Aorta (tissue), 5 donors: ENCODE measurements at regions not wholly inside any gene's neighbourhood (a gene's known extent, or its start where the extent isn't known, plus 50 kb on each side); places are given as distances from the start of the nearest gene placed in this dataset.

ENCODE experiments used
- ATAC-seq: fragments of 200-7000 bp; cut with Tn5 transposase; one replicate; pipeline ENCODE4 v1.9.1; 2022; ENCODE audit warnings: moderate library complexity; ENCODE audit not compliant: low FRiP score
- DNase-seq, 2 donors: peaks; one replicate each; pipeline ENCODE4 v3.0.0-alpha.2; 2020
- H3K27ac ChIP-seq, 2 donors: one replicate each; pipeline ENCODE4 v1.5.1; 2013; ENCODE audit warnings: low read length in 2 of 2, mild to moderate bottlenecking in 2 of 2, moderate library complexity in 2 of 2, control low read depth in 1 of 2, inconsistent platforms in 1 of 2, low read depth in 1 of 2
- H3K27me3 ChIP-seq, 2 donors: one replicate each; pipeline ENCODE4 v1.6.1; 2013; ENCODE audit warnings: control low read depth in 1 of 2, low read length in 1 of 2, mild to moderate bottlenecking in 1 of 2, moderate library complexity in 1 of 2; ENCODE audit not compliant: insufficient read depth in 2 of 2, control insufficient read depth in 1 of 2
- H3K36me3 ChIP-seq, 2 donors: one replicate each; pipeline ENCODE4 v1.6.1; 2013; ENCODE audit warnings: control low read depth in 1 of 2, low read length in 1 of 2, mild to moderate bottlenecking in 1 of 2; ENCODE audit not compliant: insufficient read depth in 2 of 2, control insufficient read depth in 1 of 2
- H3K4me1 ChIP-seq, 2 donors: one replicate each; pipeline ENCODE4 v1.6.1; 2013; ENCODE audit warnings: low read length in 2 of 2, control low read depth in 1 of 2, mild to moderate bottlenecking in 1 of 2, moderate library complexity in 1 of 2; ENCODE audit not compliant: insufficient read depth in 2 of 2, control insufficient read depth in 1 of 2
- H3K4me3 ChIP-seq, 2 donors: one replicate each; pipeline ENCODE4 v1.5.1; 2013; ENCODE audit warnings: low read length in 2 of 2, control low read depth in 1 of 2, mild to moderate bottlenecking in 1 of 2
- H3K9me3 ChIP-seq: one replicate; pipeline ENCODE4 v1.6.1; 2013; ENCODE audit warnings: mild to moderate bottlenecking, low read length; ENCODE audit not compliant: control insufficient read depth
- WGBS, 2 donors: extraction: QIAGEN DNeasy Blood & Tissue Kit; methylation state at CpG; one replicate each; pipeline ENCODE4 v1.1.7; 2013; 5-methylcytosine and 5-hydroxymethylcytosine counted together
- intact Hi-C, 2 donors: fragments of 100-400 bp; cut with DNase I; formaldehyde crosslinking; loops; one replicate each; pipeline versions ENCODE4 v1.14.2 to v1.15.0; 2022
- donor health status: healthy with polysubstance abuse.
- donor health status: Bipolar disorder and iron deficiency.
- donor health status: DM: no; HTN: no; CAD: no.
- donor health status: DM: no; HTN: no; CAD: no.
- donor health status: DM: yes; HTN: yes; CAD: no.

DNA sequence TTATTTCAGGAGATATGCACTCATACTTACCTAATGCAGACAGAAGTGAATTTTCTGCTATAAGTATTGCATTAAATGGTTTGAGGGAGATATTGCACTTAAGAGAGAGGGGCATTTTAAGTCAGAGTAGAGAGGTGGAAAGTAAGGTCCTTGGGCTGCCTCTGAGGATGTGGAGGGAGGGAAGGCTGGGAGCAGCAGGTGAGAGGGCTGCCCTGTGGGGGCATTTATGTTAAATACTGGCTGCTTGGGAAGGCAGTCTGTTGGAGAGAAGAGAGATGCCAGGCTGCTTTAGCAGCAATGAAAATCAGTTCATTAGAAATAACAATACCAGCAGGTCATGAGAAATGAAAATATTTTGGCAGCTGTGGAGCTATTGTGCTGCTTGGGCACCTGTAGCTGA is 576.2 kb upstream of the HS6ST1 start:
- intact Hi-C loops = no loop called here
- Histone ChIP-seq H3K9me3 (peaks cover 2% of the 10 kb centered on the region), H3K27me3 (peaks cover 0 to 4% of the 10 kb centered on the region in 2 donors), H3K36me3 (no peaks in the 10 kb centered on the region), H3K27ac (no peak overlapping the region), H3K4me1 (no peaks in the 10 kb centered on the region), H3K4me3 (no peak overlapping the region)
- ATAC-seq = no peak
- DNase-seq = no peak

DNA sequence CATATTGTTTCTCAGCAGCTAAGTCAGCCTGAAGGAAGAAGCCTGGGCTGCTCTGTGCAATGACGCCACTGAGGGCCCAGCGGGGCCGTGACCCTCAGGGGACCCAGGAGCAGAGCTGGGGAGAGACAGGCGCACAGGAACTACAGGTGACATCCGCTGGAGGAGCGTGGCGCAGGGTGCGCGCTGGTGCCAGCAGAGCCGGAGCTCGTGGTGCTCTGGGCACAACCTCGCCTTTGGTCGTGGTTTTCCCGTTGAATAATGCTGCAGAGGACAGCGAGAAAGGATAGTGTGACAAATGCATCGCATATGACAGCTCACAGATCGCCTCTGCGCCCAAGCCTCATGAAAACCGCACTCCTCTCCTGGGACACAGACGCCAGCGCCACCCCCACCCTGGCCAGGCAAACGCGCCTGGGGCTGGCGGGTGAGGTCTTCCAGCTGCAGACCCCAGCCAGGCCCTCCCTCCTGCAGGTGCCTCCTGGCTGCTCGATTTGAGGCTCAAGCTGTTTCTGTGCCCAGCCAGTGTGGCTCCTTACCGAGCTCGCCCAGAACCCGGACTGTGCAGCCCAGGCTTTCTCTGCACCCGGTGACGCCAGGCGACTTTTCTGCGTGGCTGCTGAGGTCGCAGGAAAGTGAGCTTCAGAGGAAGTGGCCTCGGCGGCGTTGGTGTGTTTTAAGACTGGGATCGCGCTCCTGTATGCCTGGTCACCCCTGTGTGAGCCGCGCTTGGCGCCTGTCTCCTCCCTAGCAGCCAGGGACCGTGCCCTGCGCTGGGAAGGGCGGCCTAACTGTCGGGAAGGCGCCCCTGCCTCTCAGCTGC is 583.1 kb upstream of the HS6ST1 start:
- Histone ChIP-seq H3K9me3 (no peaks in the 10 kb centered on the region), H3K27ac (no peak overlapping the region), H3K4me3 (no peak overlapping the region), H3K27me3 (no peaks in the 10 kb centered on the region), H3K36me3 (no peaks in the 10 kb centered on the region), H3K4me1 (no peaks in the 10 kb centered on the region)
- intact Hi-C loops = no loop called here
- DNase-seq = no peak
- peak; percentile 37 for ATAC-seq
- WGBS, 2 donors = 21 to 46% methylated on average over 44 to 46 of the region's 46 CpGs

GRCh38 chr2:128903637-128904036 is 585.0 kb upstream of the HS6ST1 start:
- intact Hi-C loops = no loop called here
- 90 to 91% methylated on average over 19 of the region's 19 CpGs for WGBS, 2 donors
- Histone ChIP-seq H3K4me3 (no peak overlapping the region), H3K9me3 (no peaks in the 10 kb centered on the region), H3K27me3 (no peaks in the 10 kb centered on the region), H3K36me3 (no peaks in the 10 kb centered on the region), H3K4me1 (no peaks in the 10 kb centered on the region), H3K27ac (no peak overlapping the region)
- DNase-seq (no peak), ATAC-seq (no peak)

GRCh38 chr2:128911276-128911675 is 592.6 kb upstream of the HS6ST1 start:
- H3K4me3 ChIP-seq = no peak overlapping the region
- WGBS, 2 donors = 81 to 88% methylated on average over 1 of the region's 1 CpG
- ATAC-seq = no peak

DNA sequence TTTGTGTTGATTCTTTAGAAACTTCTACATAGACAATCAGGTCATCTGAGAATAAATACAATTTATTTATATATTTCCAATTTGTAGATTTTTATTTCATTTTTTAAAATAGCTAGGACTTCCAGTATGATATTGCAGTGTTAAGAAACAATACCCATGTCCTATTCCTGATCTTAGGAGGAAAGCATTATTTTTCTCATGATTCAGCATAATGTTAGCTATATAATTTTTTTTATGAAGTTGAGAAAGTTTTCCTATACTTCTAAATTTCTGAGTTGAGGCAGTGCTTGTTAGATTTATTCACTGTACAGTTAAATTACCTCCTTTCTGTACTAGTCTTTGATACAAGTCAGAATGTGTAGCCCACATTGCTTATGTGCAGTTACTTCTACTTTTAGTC is 595.7 kb upstream of the HS6ST1 start:
- intact Hi-C loops = no loop called here
- Histone ChIP-seq H3K27ac (no peak overlapping the region), H3K36me3 (no peaks in the 10 kb centered on the region), H3K4me3 (no peak overlapping the region), H3K4me1 (no peaks in the 10 kb centered on the region), H3K27me3 (no peaks in the 10 kb centered on the region), H3K9me3 (no peaks in the 10 kb centered on the region)
- ATAC-seq (no peak), DNase-seq (no peak)

More at GRCh38 chr2:128911276-128911675, 592.6 kb upstream of the HS6ST1 start:
- Histone ChIP-seq H3K27ac (no peak overlapping the region), H3K27me3 (no peaks in the 10 kb centered on the region), H3K9me3 (no peaks in the 10 kb centered on the region), H3K4me1 (no peaks in the 10 kb centered on the region), H3K36me3 (no peaks in the 10 kb centered on the region)
- DNase-seq = no peak
- intact Hi-C loops = no loop called here

DNA sequence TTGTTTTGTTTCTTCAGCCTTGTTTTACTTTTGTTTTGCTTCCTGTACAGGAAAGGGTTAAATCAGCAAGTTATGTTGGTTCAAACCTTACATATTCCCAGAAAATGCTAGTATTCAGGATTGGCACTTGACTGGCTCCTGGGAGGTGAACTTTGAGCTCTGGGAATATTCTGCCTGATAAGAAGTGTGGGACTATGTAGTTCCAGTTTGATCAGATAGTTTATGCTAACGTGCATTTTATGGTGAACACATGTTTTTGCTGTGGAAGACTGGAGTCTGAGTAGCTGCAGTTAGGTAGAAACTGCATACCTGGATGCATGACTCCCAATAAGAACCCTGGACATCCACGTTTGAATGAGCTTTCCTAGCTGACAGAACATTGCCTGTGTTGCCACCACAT is 603.1 kb upstream of the HS6ST1 start:
- intact Hi-C loops = no loop called here
- Histone ChIP-seq H3K36me3 (no peaks in the 10 kb centered on the region), H3K27me3 (no peaks in the 10 kb centered on the region), H3K27ac (no peak overlapping the region), H3K4me1 (no peaks in the 10 kb centered on the region), H3K9me3 (peaks cover 2% of the 10 kb centered on the region), H3K4me3 (no peak overlapping the region)
- no peak for DNase-seq
- no peak for ATAC-seq
- WGBS, 2 donors = 7 to 15% methylated on average over 2 of the region's 2 CpGs

- no peaks in the 10 kb centered on the region for H3K4me1 ChIP-seq
- H3K4me3 ChIP-seq = no peak overlapping the region
- no peaks in the 10 kb centered on the region for H3K36me3 ChIP-seq
- intact Hi-C loops = no loop called here
- 16 to 23% methylated on average over 2 of the region's 2 CpGs for WGBS, 2 donors
- no peak overlapping the region for H3K27ac ChIP-seq
- ATAC-seq (no peak), DNase-seq (no peak)
- H3K9me3 ChIP-seq = peaks cover 2% of the 10 kb centered on the region
- H3K27me3 ChIP-seq = no peaks in the 10 kb centered on the region
Observed at GRCh38 chr2:128922154-128922553, 603.5 kb upstream of the HS6ST1 start.

DNA sequence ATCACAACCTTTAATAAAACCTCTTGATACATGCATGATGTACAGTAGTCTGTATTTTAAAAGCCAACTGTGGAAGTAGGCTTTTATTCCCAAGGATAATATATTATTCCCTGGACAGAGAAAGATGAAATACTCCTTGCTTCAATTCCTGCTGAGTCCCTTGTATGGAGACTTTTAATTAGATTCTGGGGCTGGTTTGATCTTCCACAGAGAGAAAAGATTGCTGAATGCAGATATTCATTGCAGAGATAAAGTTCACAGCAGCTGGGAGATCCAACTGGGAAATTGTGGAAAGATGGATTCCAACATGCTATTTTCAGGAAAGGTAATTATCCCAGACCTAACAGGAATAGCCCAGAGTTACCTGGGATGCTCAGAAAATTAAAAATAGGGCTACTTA is 607.0 kb upstream of the HS6ST1 start:
- no peaks in the 10 kb centered on the region for H3K36me3 ChIP-seq
- H3K9me3 ChIP-seq = peaks cover 4% of the 10 kb centered on the region
- ATAC-seq (no peak), DNase-seq (no peak)
- H3K4me3 ChIP-seq = no peak overlapping the region
- intact Hi-C loops = no loop called here
- no peaks in the 10 kb centered on the region for H3K27me3 ChIP-seq
- H3K4me1 ChIP-seq = no peaks in the 10 kb centered on the region
- H3K27ac ChIP-seq = no peak overlapping the region

- 81 to 83% methylated on average over 1 of the region's 1 CpG for WGBS, 2 donors
- intact Hi-C loops = no loop called here
Observed at GRCh38 chr2:128930101-128930500, 611.4 kb upstream of the HS6ST1 start.

More at GRCh38 chr2:128930101-128930500, 611.4 kb upstream of the HS6ST1 start:
- Histone ChIP-seq H3K4me3 (no peak overlapping the region), H3K9me3 (peaks cover 1% of the 10 kb centered on the region), H3K27me3 (no peaks in the 10 kb centered on the region), H3K27ac (no peak overlapping the region), H3K4me1 (no peaks in the 10 kb centered on the region), H3K36me3 (no peaks in the 10 kb centered on the region)
- DNase-seq (no peak), ATAC-seq (no peak)
